DMS 273 treated with DMSO at 0.1 percent for 48 hours (cell line): ENCODE measurements at regions not wholly inside any gene's neighbourhood (a gene's known extent, or its start where the extent isn't known, plus 50 kb on each side); places are given as distances from the start of the nearest gene placed in this dataset.
"Not testable (repeated sequence)": the region's sequence is repeated elsewhere in the genome, so short reads cannot be mapped to it uniquely, and the experiment has no call there.

Experiments used
- DNase-seq: peaks from one replicate; lab custom pipeline; 2025; lab: John Stamatoyannopoulos, UW

GRCh38 chr6:132045877-132046276, 94.7 kb upstream of the CCN2 start:
- DNase-seq = no peak

- DNase-seq = no peak
Observed at GRCh38 chr6:132043148-132043547, 92.0 kb upstream of the CCN2 start.

- DNase-seq = no peak
Observed at GRCh38 chr6:132041706-132042105, 90.5 kb upstream of the CCN2 start.

GRCh38 chr6:132028029-132028428, 76.9 kb upstream of the CCN2 start:
- no peak for DNase-seq

GRCh38 chr6:132025468-132025867, 74.3 kb upstream of the CCN2 start:
- no peak for DNase-seq

GRCh38 chr6:132023490-132023889, 72.3 kb upstream of the CCN2 start:
- no peak for DNase-seq

- no peak for DNase-seq
Observed at GRCh38 chr6:132021552-132022375, 70.6 kb upstream of the CCN2 start.

GRCh38 chr6:132020918-132021317, 69.7 kb upstream of the CCN2 start:
- DNase-seq = not testable (repeated sequence)

GRCh38 chr6:132020138-132020581, 69.0 kb upstream of the CCN2 start:
- DNase-seq = no peak

- no peak for DNase-seq
Observed at GRCh38 chr6:132019586-132019985, 68.4 kb upstream of the CCN2 start.

- no peak for DNase-seq
Observed at GRCh38 chr6:132017942-132018341, 66.8 kb upstream of the CCN2 start.

- no peak for DNase-seq
Observed at GRCh38 chr6:132016396-132016795, 65.2 kb upstream of the CCN2 start.

- no peak for DNase-seq
Observed at GRCh38 chr6:132011582-132011981, 60.4 kb upstream of the CCN2 start.

GRCh38 chr6:132009175-132009574, 58.0 kb upstream of the CCN2 start:
- no peak for DNase-seq

- no peak for DNase-seq
Observed at GRCh38 chr6:132007474-132008190, 56.5 kb upstream of the CCN2 start.

GRCh38 chr6:132005178-132005577, 54.0 kb upstream of the CCN2 start:
- DNase-seq = no peak

GRCh38 chr6:132004668-132005067, 53.5 kb upstream of the CCN2 start:
- no peak for DNase-seq

- no peak for DNase-seq
Observed at GRCh38 chr6:132003516-132004178, 52.5 kb upstream of the CCN2 start.
